ENCODE measurements at regions not wholly inside any gene's neighbourhood (a gene's known extent, or its start where the extent isn't known, plus 50 kb on each side); places are given as distances from the start of the nearest gene placed in this dataset.

DNA sequence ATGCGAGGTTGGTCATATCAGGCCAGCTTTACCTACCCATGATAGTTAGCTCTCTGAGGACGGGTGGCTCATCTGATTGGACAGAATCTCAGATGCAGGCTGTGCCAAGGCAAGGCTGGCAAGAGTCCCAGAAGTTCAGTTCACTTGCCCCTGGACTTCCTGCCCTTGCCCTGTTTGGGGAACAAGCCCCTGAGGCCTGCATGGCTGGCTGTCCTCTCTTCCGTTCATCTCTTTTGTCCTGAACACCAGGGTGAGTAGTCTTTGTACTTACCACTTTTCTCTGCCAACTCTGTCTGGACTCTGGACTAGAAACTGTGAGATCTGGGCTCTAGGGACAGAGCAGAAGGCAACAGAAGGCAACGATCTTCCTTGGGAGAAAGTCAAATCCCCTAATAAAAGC lies 769.9 kb downstream of the QKI start:
- H3K79me1 ChIP-seq (ENCODE audit: low read depth in 1 of 2, low read length in 2 of 2) = no peaks in the 10 kb centered on the region
- H3K27ac ChIP-seq (ENCODE audit: insufficient read depth, low read length) = no peak overlapping the region
- DNase-seq (no peak), ATAC-seq (ENCODE audit: low read depth) (no peak)
- no peaks in the 10 kb centered on the region for H4K20me1 ChIP-seq (ENCODE audit: insufficient read depth, low read length)
- no peak overlapping the region for H3K23ac ChIP-seq (ENCODE audit: low read depth, low read length)
- WGBS, 2 experiments (ENCODE audit: extremely low coverage in 2 of 2, insufficient read length in 1 of 2) = 58% methylated on average over 1 of the region's 4 CpGs; no CpG with 5 or more reads in 1 of the 2 experiments
- no TSS peak for BruUV-seq (replicated peaks)
- no peak overlapping the region for H2BK15ac ChIP-seq (ENCODE audit: low read depth, low read length)
- no peak overlapping the region for H3K14ac ChIP-seq (replicated peaks; ENCODE audit: low read depth, low read length)
- H4K8ac ChIP-seq (ENCODE audit: low read depth in 2 of 2, low read length in 2 of 2) = no peak overlapping the region
- no peak overlapping the region for H2AK5ac ChIP-seq (ENCODE audit: low read depth, low read length)
- in situ Hi-C loops (cut with MboI; ENCODE audit: low sequenced_read_pairs) (no loop called here), intact Hi-C loops (cut with micrococcal nuclease) (no loop called here), dilution Hi-C loops (cut with HindIII; ENCODE audit: low sequenced_read_pairs, unreplicated experiment) (no loop called here)
- H3K56ac ChIP-seq (ENCODE audit: extremely low read depth, insufficient read depth, low read length) = no peak overlapping the region
- H3K9me1 ChIP-seq (ENCODE audit: insufficient read depth, low read length) = no peaks in the 10 kb centered on the region
- peaks cover 30% of the 10 kb centered on the region for H3K9me3 ChIP-seq (ENCODE audit: control insufficient read depth, insufficient read depth, low read length)
- ChIA-PET CTCF (no interaction called here), POLR2A (ENCODE audit: unreplicated experiment) (no interaction called here)
- no peak overlapping the region for H3K18ac ChIP-seq (ENCODE audit: low read depth, low read length)
- no peak overlapping the region for H3K9ac ChIP-seq (ENCODE audit: low read depth, low read length)
- H2BK20ac ChIP-seq (ENCODE audit: low read depth, low read length) = no peak overlapping the region
- TF ChIP-seq MAZ (IDR thresholded peaks at IDR 0.05; ENCODE audit: borderline replicate concordance, low read depth, low read length) (no peak), RCOR1 (IDR thresholded peaks at IDR 0.05; ENCODE audit: insufficient replicate concordance, low read length) (no peak), MAFK (IDR thresholded peaks at IDR 0.05; ENCODE audit: low read depth, low read length) (no peak), CHD1 (IDR thresholded peaks at IDR 0.05; ENCODE audit: low read depth, low read length) (no peak), RAD21 (IDR thresholded peaks at IDR 0.05; ENCODE audit: low read length) (no peak), SMC3 (IDR thresholded peaks at IDR 0.05; ENCODE audit: low read depth, low read length) (no peak), FOS (IDR thresholded peaks at IDR 0.05; ENCODE audit: low read depth, low read length) (no peak), POLR2A (IDR thresholded peaks at IDR 0.05; ENCODE audit: low read depth, low read length) (no peak)
- no peaks in the 10 kb centered on the region for H3K36me3 ChIP-seq (ENCODE audit: control insufficient read depth, insufficient read depth, low read length)
- no peak overlapping the region for H2BK120ac ChIP-seq (ENCODE audit: low read depth, low read length)
- H3K27me3 ChIP-seq (ENCODE audit: control insufficient read depth, insufficient read depth, low read length) = no peaks in the 10 kb centered on the region
- H2AFZ ChIP-seq (replicated peaks; ENCODE audit: low read length, poor library complexity) = no peak overlapping the region
- H3K4me3 ChIP-seq (ENCODE audit: insufficient read depth, low read depth, low read length) = no peak overlapping the region
- no peak overlapping the region for H2BK5ac ChIP-seq (ENCODE audit: low read depth, low read length, poor library complexity, severe bottlenecking)
- H4K91ac ChIP-seq (ENCODE audit: insufficient read depth, low read depth, low read length) = no peak overlapping the region
- H4K5ac ChIP-seq (ENCODE audit: low read depth, low read length) = no peak overlapping the region
- no peak overlapping the region for H3K4ac ChIP-seq (ENCODE audit: low read depth, low read length)
- no peaks in the 10 kb centered on the region for H3K4me1 ChIP-seq (ENCODE audit: control insufficient read depth, insufficient read depth, low read length)
- H2AK9ac ChIP-seq (replicated peaks; ENCODE audit: low read depth, low read length, poor library complexity) = no peak overlapping the region
- H3K4me2 ChIP-seq (ENCODE audit: low read depth, low read length) = no peak overlapping the region

Measured in IMR-90 (cell line).